Heart left ventricle (tissue), 13 donors: ENCODE measurements at regions not wholly inside any gene's neighbourhood (a gene's known extent, or its start where the extent isn't known, plus 50 kb on each side); places are given as distances from the start of the nearest gene placed in this dataset.

Source experiments
- POLR2A ChIP-seq, 2 donors: fragments of 450-650 bp; IDR thresholded peaks; one replicate each; pipeline ENCODE4 v1.6.1; 2017; ENCODE audit warnings: antibody characterized with exemption in 2 of 2, mild to moderate bottlenecking in 2 of 2, moderate library complexity in 2 of 2
- TF ChIP-seq, protein P1 (sequence below), 12 donors: fragments of 200-600 bp; sonication (generic) in 4 of 12; IDR thresholded peaks; one replicate each; pipeline versions ENCODE4 v1.5.0 to v1.8.0; 2018 to 2022; ENCODE audit warnings: antibody characterized with exemption in 12 of 12, mild to moderate bottlenecking in 5 of 12
- donor health status: ischemic (EF 13 %, LVEDD 7.1; RV severe dilation, severe dysfunction).
- donor health status: DM: no; HTN: yes; CAD: no.
- donor health status: DM: no; HTN: no; CAD: no.
- donor health status: ischemic (EF 25% LVEDD 6.9; RV normal size, moderate dysfunction).
- donor health status: ischemic (EF 25% LVEDD 5.7; RV mildly dilated, moderate dysfunction).
- donor health status: ischemic (EF 35%, LVEDD 5.7; RV mildly dilated, moderate dysfunction).
- donor health status: nonischemic (EF 11% LVEDD 7.7; RV severe dilation, severe dysfunction).
- donor health status: DM: yes; HTN: yes; CAD: no.
- donor health status: PGD.
- donor health status: ischemic (EF 29% LVEDD 5.4; RV normal size, mild dysfunction).
- donor health status: nonischemic (EF 23%, LVEDD 6.1; RV moderate dilation, normal function).

DNA sequence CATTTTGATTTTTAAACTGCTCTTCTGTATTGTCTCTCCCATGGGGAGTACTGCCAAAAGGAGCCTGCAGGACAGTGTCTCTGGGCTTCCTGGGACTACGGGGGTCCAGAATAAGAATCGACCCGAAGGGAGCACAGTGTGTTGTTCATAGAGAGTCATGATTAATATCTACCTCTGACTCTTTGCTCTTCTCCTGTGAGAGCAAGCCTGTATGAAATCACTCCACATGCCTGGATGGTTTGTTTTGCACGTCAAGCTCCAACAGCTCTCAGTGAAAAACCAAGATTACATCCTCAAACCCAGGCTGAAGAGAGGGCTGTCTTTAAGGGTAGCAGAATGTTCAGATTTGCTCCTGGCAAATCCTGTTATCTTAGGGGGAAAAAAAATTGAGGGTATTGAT lies 1860.0 kb upstream of the WWC1 start:
- no peak for TF ChIP-seq POLR2A (IDR thresholded peaks at IDR 0.05)
- TF ChIP-seq, protein P1, sequence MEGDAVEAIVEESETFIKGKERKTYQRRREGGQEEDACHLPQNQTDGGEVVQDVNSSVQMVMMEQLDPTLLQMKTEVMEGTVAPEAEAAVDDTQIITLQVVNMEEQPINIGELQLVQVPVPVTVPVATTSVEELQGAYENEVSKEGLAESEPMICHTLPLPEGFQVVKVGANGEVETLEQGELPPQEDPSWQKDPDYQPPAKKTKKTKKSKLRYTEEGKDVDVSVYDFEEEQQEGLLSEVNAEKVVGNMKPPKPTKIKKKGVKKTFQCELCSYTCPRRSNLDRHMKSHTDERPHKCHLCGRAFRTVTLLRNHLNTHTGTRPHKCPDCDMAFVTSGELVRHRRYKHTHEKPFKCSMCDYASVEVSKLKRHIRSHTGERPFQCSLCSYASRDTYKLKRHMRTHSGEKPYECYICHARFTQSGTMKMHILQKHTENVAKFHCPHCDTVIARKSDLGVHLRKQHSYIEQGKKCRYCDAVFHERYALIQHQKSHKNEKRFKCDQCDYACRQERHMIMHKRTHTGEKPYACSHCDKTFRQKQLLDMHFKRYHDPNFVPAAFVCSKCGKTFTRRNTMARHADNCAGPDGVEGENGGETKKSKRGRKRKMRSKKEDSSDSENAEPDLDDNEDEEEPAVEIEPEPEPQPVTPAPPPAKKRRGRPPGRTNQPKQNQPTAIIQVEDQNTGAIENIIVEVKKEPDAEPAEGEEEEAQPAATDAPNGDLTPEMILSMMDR (IDR thresholded peaks at IDR 0.05), result no peak
